Hematopoietic multipotent progenitor cell treated with erythropoietin and hydrocortisone succinate and interleukin-3 and kit ligand, for 15 days (in vitro differentiated cells): ENCODE measurements at regions not wholly inside any gene's neighbourhood (a gene's known extent, or its start where the extent isn't known, plus 50 kb on each side); places are given as distances from the start of the nearest gene placed in this dataset.

ENCODE experiments used
- DNase-seq: peaks from one replicate; pipeline ENCODE4 v3.0.0-alpha.2; 2015; ENCODE audit warnings: low spot score

- DNase-seq: no peak
Observed at GRCh38 chr10:105793071-105793470, 1152.0 kb downstream of the SORCS3 start.

DNA sequence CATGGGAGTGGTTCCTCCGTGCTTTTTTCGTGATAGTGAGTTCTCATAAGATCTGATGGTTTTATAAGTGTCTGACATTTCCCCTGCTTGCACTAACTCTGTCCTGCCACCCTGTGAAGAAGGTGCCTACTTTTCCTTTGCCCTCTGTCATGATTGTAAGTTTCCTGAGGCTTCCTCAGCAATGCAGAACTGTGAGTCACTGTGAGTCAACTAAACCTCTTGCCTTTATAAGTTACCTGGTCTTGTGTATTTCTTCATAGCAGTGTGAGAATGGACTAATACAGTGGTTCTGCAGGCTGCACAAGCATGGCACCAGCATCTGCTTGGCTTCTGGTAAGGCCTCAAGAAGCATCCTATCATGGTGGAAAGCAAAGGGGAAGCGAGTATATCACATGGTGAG is 1144.6 kb downstream of the SORCS3 start:
- no peak for DNase-seq

GRCh38 chr10:105783936-105784483 is 1142.9 kb downstream of the SORCS3 start:
- DNase-seq: no peak

GRCh38 chr10:105774881-105775280 is 1133.8 kb downstream of the SORCS3 start:
- DNase-seq: no peak

GRCh38 chr10:105774351-105774750 is 1133.3 kb downstream of the SORCS3 start:
- DNase-seq: no peak

DNA sequence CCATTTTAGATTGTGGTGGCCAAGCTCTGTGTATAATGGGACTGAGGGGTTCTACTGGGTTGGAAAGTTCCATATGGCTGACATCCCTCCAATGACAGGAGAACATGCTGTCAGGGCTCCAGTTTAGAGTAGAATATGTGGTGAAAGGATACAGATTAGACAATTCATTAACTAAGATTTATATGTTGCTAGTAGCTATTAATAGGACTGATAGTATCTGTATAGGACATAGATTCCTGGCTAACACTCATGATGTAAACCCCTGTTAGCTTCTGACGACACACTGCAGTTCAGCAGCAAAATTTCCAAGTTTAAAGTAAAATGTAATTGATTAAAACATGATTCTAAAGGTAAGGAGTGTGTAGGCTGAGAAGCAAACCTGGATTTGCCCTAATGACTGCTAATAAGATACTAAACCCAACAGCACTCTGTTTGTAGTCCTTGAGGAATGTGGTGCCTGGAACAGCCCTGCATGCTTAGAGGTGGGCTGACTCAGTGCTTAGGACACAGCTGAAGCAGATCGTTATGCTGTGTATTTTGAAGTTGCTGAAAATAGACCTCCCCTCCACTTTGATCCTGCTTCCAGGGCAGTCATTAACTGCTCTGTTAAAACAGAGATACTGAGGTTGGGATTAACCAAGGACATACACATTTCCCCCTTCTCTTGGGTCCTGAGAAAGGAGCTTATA is 1129.6 kb downstream of the SORCS3 start:
- no peak for DNase-seq

GRCh38 chr10:105769248-105770184 is 1128.4 kb downstream of the SORCS3 start:
- DNase-seq: no peak

GRCh38 chr10:105763611-105764010 is 1122.5 kb downstream of the SORCS3 start:
- no peak for DNase-seq

GRCh38 chr10:105761576-105762260 is 1120.6 kb downstream of the SORCS3 start:
- DNase-seq: no peak

DNA sequence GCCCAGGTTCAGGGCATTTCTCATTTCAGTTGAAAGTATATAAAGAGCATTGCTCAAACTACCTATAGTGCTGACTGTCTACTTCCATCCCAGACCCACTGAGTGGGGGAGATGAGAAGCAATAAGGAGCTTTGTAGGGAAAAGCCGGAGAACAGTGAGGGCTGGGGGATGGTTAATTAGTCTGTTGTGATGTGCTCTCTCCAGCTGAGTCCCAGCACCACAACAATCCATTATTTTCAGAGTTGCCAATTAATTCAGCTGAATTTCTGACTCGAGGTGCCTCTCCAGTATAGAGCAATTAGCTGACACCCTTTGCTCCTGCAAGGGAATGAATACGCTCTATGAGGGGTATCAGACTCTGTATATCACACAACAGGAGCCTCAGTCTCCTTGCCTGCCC is 1118.6 kb downstream of the SORCS3 start:
- no peak for DNase-seq

DNA sequence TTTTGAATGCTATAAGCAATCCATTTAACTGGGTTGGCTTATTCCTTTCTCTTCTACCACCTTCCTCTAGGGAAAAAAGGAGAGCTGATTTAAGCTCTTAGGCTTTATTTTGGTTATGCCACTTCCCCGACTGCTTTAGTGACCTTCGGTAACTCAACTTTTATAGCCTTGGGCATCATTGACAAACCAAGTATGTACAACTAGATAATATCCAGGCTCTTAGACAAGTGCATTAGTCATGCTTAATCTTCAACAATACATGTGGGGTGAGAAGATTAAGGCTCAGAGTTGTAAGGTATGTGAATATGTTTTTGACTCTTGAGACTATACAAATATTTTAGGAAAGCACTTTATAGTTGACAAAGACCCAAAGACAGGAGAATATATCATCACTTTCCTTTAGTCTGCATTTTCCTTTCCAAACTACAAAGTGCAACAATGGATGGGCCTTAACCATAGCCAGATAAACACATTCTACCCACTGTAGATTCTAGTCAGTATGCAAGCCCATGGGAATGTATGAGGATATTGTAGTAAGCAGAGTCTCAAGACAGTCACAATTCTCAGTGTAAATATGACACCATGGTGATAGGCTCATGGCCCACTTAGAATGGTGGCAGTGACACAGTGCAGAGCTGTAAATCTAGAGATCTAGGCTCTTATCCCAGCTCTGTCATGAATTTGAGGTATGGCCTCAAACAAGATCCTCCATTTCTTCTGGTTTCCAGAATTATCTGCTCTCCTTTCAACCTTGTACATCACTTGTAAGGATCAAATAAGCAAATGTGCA is 1117.3 kb downstream of the SORCS3 start:
- DNase-seq: no peak

GRCh38 chr10:105757302-105757701 is 1116.2 kb downstream of the SORCS3 start:
- no peak for DNase-seq

- DNase-seq: no peak
Observed at GRCh38 chr10:105756386-105756785, 1115.3 kb downstream of the SORCS3 start.

GRCh38 chr10:105751688-105752087 is 1110.6 kb downstream of the SORCS3 start:
- no peak for DNase-seq

DNA sequence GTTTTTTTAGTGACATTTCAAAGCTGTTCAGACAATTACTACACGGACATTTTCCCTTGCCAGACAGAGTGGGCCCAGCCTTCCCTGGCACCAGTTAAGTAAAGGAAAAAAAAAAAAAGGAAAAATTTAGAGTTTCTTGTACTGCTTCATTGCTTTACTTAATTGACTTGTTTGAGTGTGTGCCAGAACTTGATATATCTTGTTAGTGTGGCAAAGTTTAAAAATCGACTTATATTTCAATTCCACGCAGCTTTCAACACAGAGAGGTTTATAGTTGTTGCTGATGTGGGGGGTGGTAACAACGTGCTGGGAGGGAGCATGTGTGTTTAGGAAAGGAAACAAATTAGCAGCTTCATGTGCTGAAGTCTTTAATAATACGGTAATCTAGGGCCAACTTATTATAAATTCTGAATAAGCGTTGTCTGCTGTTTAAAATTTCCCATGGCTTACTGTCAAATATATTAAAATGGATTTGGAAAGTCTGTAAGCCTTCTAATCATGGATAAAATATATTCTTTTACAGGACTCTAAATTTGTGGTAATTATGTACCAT is 1104.6 kb downstream of the SORCS3 start:
- DNase-seq: no peak

GRCh38 chr10:105743343-105744056 is 1102.4 kb downstream of the SORCS3 start:
- DNase-seq: no peak

GRCh38 chr10:105742923-105743322 is 1101.8 kb downstream of the SORCS3 start:
- DNase-seq: no peak

- no peak for DNase-seq
Observed at GRCh38 chr10:105742184-105742583, 1101.1 kb downstream of the SORCS3 start.

DNA sequence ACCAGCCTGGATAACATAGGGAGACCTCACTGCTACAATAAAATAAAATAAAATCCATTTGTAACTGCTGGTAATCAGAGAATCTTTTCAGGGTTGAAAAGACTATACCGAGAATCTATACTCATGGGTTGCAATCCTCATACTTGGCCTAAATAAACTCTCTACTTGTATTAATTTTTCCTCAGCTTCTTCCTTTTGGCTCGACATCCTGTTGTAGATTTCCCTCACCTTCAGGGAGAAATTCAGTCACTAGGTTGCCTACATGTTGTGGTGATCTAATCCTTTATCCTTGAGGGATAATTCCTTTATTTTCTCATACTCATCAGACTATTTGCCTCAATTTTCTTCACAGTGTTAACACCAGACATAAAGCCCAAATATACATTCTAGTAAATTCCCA is 1093.4 kb downstream of the SORCS3 start:
- DNase-seq: no peak

DNA sequence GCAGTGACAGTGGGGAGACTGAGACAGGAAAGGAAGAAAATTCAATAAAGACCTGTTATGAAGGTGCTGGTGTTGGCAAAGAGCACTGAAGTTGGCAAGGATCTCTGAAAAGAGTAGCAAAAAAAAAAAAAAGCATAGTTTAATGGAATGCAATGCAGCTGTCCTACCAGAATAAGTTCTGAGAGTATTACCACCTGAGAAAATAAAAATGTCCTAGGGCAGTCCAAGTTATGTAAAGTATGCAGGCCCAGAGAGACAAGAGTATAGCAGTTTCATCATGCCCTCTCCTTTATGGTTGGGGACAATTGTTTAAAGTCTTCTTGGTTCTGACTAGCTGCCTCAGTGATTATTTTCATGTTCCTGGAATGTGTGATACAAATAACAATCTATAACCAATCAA is 1092.8 kb downstream of the SORCS3 start:
- no peak for DNase-seq

- no peak for DNase-seq
Observed at GRCh38 chr10:105729428-105729827, 1088.3 kb downstream of the SORCS3 start.
